H1 (cell line): ENCODE measurements at regions not wholly inside any gene's neighbourhood (a gene's known extent, or its start where the extent isn't known, plus 50 kb on each side); places are given as distances from the start of the nearest gene placed in this dataset.

Experiments used
- CTCF ChIA-PET: fragments of 300-600 bp; sonication (Branson Sonifier 250); formaldehyde crosslinking; loops from one replicate; lab custom pipeline; 2021; ENCODE audit not compliant: partially characterized antibody; lab: Charles Lee
- POLR2A ChIA-PET: fragments of 300-600 bp; sonication (Branson Sonifier 250); formaldehyde crosslinking; loops from one replicate; lab custom pipeline; 2021; ENCODE audit warnings: inconsistent platforms; ENCODE audit not compliant: partially characterized antibody; lab: Charles Lee
- DNase-seq, 2 experiments: peaks; one replicate each; pipeline versions ENCODE4 v3.0.0 to v3.0.0-alpha.2; 2010 to 2022; ENCODE audit warnings: low spot score in 2 of 2, low read depth in 1 of 2, mixed read lengths in 1 of 2
- FAIRE-seq: peaks from 2 replicates; lab custom pipeline; 2011; peaks lifted over from hg19 to GRCh38; lab: Jason Lieb, UNC
- H2AFZ ChIP-seq: 2 replicates; pipeline ENCODE4 v1.8.1; 2012; ENCODE audit warnings: low read length, inconsistent platforms
- H2AK5ac ChIP-seq: 2 replicates; pipeline ENCODE4 v1.6.1; 2013; ENCODE audit warnings: low read depth, low read length
- H2BK120ac ChIP-seq: replicated peaks from 2 replicates; pipeline ENCODE3; 2013; ENCODE audit warnings: low read depth, low read length, inconsistent platforms
- H2BK12ac ChIP-seq: 2 replicates; pipeline ENCODE4 v1.6.1; 2013; ENCODE audit warnings: low read depth, low read length
- H2BK15ac ChIP-seq: 2 replicates; pipeline ENCODE4 v1.6.1; 2013; ENCODE audit warnings: low read length
- H2BK20ac ChIP-seq: 2 replicates; pipeline ENCODE4 v1.6.1; 2013; ENCODE audit warnings: low read length
- H2BK5ac ChIP-seq: 2 replicates; pipeline ENCODE4 v1.6.1; 2013; ENCODE audit warnings: low read depth, low read length
- H3K14ac ChIP-seq: 2 replicates; pipeline ENCODE4 v1.6.1; 2013; ENCODE audit warnings: inconsistent platforms; ENCODE audit not compliant: insufficient read length
- H3K18ac ChIP-seq: 2 replicates; pipeline ENCODE4 v1.6.1; 2013; ENCODE audit warnings: low read length; ENCODE audit errors: extremely low read depth
- H3K23ac ChIP-seq: 2 replicates; pipeline ENCODE4 v1.6.1; 2013; ENCODE audit warnings: inconsistent platforms; ENCODE audit not compliant: insufficient read length
- H3K23me2 ChIP-seq: 2 replicates; pipeline ENCODE4 v1.6.1; 2013; ENCODE audit warnings: low read depth, low read length
- H3K27ac ChIP-seq: 2 replicates; pipeline ENCODE4 v1.6.1; 2011; ENCODE audit warnings: low read depth, low read length, inconsistent platforms
- H3K27me3 ChIP-seq, 4 experiments: replicated peaks in 1 of 4; 1 replicate in 1 of 4; 2 replicates in 3 of 4; pipeline versions ENCODE4 v1.6.1 to v1.8.1; 2011 to 2013; ENCODE audit warnings: low read length in 3 of 4, mild to moderate bottlenecking in 3 of 4, inconsistent platforms in 2 of 4, mixed read lengths in 2 of 4, moderate library complexity in 1 of 4; ENCODE audit not compliant: control insufficient read depth in 3 of 4, insufficient read depth in 3 of 4; ENCODE audit errors: extremely low read depth in 1 of 4
- H3K36me3 ChIP-seq, 4 experiments: 2 replicates each; pipeline versions ENCODE4 v1.6.1 to v1.8.1; 2011 to 2013; ENCODE audit warnings: mild to moderate bottlenecking in 4 of 4, low read length in 3 of 4, moderate library complexity in 2 of 4, control low read depth in 1 of 4, inconsistent platforms in 1 of 4; ENCODE audit not compliant: insufficient read depth in 4 of 4, control insufficient read depth in 2 of 4
- H3K4ac ChIP-seq: replicated peaks from 2 replicates; pipeline ENCODE3; 2013; ENCODE audit warnings: low read length, low read depth, mixed read lengths, inconsistent platforms; ENCODE audit not compliant: insufficient read length
- H3K4me1 ChIP-seq, 4 experiments: replicated peaks in 1 of 4; 1 replicate in 1 of 4; 2 replicates in 3 of 4; pipeline versions ENCODE4 v1.6.1 to v1.8.1; 2011 to 2013; ENCODE audit warnings: low read length in 3 of 4, inconsistent platforms in 2 of 4, mixed read lengths in 1 of 4; ENCODE audit not compliant: insufficient read depth in 4 of 4, control insufficient read depth in 3 of 4
- H3K4me2 ChIP-seq, 2 experiments: 2 replicates each; pipeline versions ENCODE4 v1.6.1 to v1.8.1; 2011 to 2013; ENCODE audit warnings: low read depth in 2 of 2, low read length in 2 of 2, control low read depth in 1 of 2, inconsistent platforms in 1 of 2, mild to moderate bottlenecking in 1 of 2; ENCODE audit not compliant: insufficient read depth in 1 of 2
- H3K4me3 ChIP-seq, 4 experiments: fragments of 200-600, 300-600 bp in 1 of 4; sonication (generic), shearing (Covaris generic), sonication (Bioruptor Twin) in 1 of 4; 2 replicates each; pipeline versions ENCODE4 v1.5.1 to v1.8.1; 2011 to 2016; ENCODE audit warnings: low read length in 4 of 4, low read depth in 3 of 4, control low read depth in 2 of 4, inconsistent platforms in 2 of 4, mild to moderate bottlenecking in 2 of 4, mixed read lengths in 1 of 4, moderate library complexity in 1 of 4; ENCODE audit not compliant: insufficient read depth in 2 of 4; ENCODE audit errors: extremely low read depth in 1 of 4
- H3K56ac ChIP-seq: replicated peaks from 2 replicates; pipeline ENCODE3; 2013; ENCODE audit warnings: low read depth, mild to moderate bottlenecking, mixed read lengths, low read length, inconsistent platforms; ENCODE audit not compliant: insufficient read length
- H3K79me1 ChIP-seq: 2 replicates; pipeline ENCODE4 v1.6.1; 2013; ENCODE audit warnings: low read depth, low read length, control low read depth
- H3K79me2 ChIP-seq, 2 experiments: 2 replicates each; pipeline versions ENCODE4 v1.6.1 to v1.8.1; 2012 to 2013; ENCODE audit warnings: low read length in 2 of 2, mild to moderate bottlenecking in 2 of 2, inconsistent platforms in 1 of 2; ENCODE audit not compliant: insufficient read depth in 2 of 2, control insufficient read depth in 1 of 2
- H3K9ac ChIP-seq, 4 experiments: replicated peaks in 1 of 4; 1 replicate in 1 of 4; 2 replicates in 3 of 4; pipeline versions ENCODE4 v1.6.1 to v1.8.1; 2011 to 2013; ENCODE audit warnings: low read depth in 3 of 4, low read length in 3 of 4, control low read depth in 2 of 4, mild to moderate bottlenecking in 2 of 4, moderate library complexity in 2 of 4, inconsistent platforms in 1 of 4; ENCODE audit errors: extremely low read depth in 1 of 4
- H3K9me3 ChIP-seq, 2 experiments: 2 replicates each; pipeline versions ENCODE4 v1.6.1 to v1.8.1; 2012 to 2013; ENCODE audit warnings: mild to moderate bottlenecking in 2 of 2, moderate library complexity in 2 of 2, control low read depth in 1 of 2, inconsistent platforms in 1 of 2, low read depth in 1 of 2, low read length in 1 of 2, mixed read lengths in 1 of 2; ENCODE audit not compliant: insufficient read depth in 2 of 2
- H4K20me1 ChIP-seq, 2 experiments: replicated peaks in 1 of 2; 2 replicates each; pipeline versions ENCODE3 to v1.8.1; 2011 to 2013; ENCODE audit warnings: inconsistent platforms in 2 of 2, low read length in 2 of 2, mild to moderate bottlenecking in 1 of 2; ENCODE audit not compliant: insufficient read depth in 2 of 2, control insufficient read depth in 1 of 2
- H4K5ac ChIP-seq: 2 replicates; pipeline ENCODE4 v1.6.1; 2013; ENCODE audit warnings: low read length, low read depth, mixed read lengths, inconsistent platforms; ENCODE audit not compliant: insufficient read length
- H4K8ac ChIP-seq: 2 replicates; pipeline ENCODE4 v1.8.0; 2013; ENCODE audit warnings: mild to moderate bottlenecking, moderate library complexity, low read length, inconsistent platforms; ENCODE audit not compliant: insufficient read depth; ENCODE audit errors: extremely low read depth
- H4K91ac ChIP-seq: replicated peaks from 2 replicates; pipeline ENCODE3; 2013; ENCODE audit warnings: low read length, mixed read lengths, inconsistent platforms; ENCODE audit not compliant: insufficient read length
- BACH1 ChIP-seq: IDR thresholded peaks from 2 replicates; pipeline ENCODE4 v1.6.1; 2012; ENCODE audit warnings: low read length, improper control_type of control experiment
- CBX5 ChIP-seq: fragments of 300-800, 300-1000 bp; sonication (generic); IDR thresholded peaks from 2 replicates; pipeline ENCODE4 v1.7.1; 2016; ENCODE audit warnings: antibody characterized with exemption, low read length, low read depth
- CEBPB ChIP-seq: IDR thresholded peaks from 2 replicates; pipeline ENCODE4 v1.6.1; 2012; ENCODE audit warnings: low read depth, low read length
- CTBP2 ChIP-seq: IDR thresholded peaks from 2 replicates; pipeline ENCODE4 v1.7.0; 2011; ENCODE audit warnings: borderline replicate concordance, mild to moderate bottlenecking, moderate library complexity, mixed read lengths, low read length; ENCODE audit not compliant: insufficient read depth, insufficient read length
- GABPA ChIP-seq: IDR thresholded peaks from 2 replicates; pipeline ENCODE4 v1.6.1; 2011; ENCODE audit warnings: mild to moderate bottlenecking, low read length, moderate library complexity, borderline replicate concordance; ENCODE audit not compliant: insufficient read depth
- HDAC2 ChIP-seq, 2 experiments: fragments of 300-600 bp in 1 of 2; sonication (generic) in 1 of 2; IDR thresholded peaks; 2 replicates each; pipeline ENCODE4 v1.6.1; 2011 to 2012; ENCODE audit warnings: low read depth in 2 of 2, low read length in 2 of 2, mild to moderate bottlenecking in 2 of 2, moderate library complexity in 2 of 2, borderline replicate concordance in 1 of 2, inconsistent platforms in 1 of 2
- HDAC6 ChIP-seq: IDR thresholded peaks from one replicate; pipeline ENCODE4 v1.7.1; 2012; ENCODE audit warnings: low read depth, mild to moderate bottlenecking, inconsistent platforms, low read length, moderate library complexity
- JUN ChIP-seq: IDR thresholded peaks from 2 replicates; pipeline ENCODE4 v1.6.1; 2011; ENCODE audit warnings: low read depth, mild to moderate bottlenecking, improper control_type of control experiment, low read length
- KDM5A ChIP-seq: fragments of 200-600 bp; IDR thresholded peaks from 2 replicates; pipeline ENCODE4 v1.7.1; 2012; ENCODE audit warnings: mild to moderate bottlenecking, low read length, inconsistent platforms, mixed read lengths
- MAFK ChIP-seq: IDR thresholded peaks from 2 replicates; pipeline ENCODE4 v1.6.1; 2012; ENCODE audit warnings: low read depth, mild to moderate bottlenecking, improper control_type of control experiment, low read length
- MAX ChIP-seq: IDR thresholded peaks from 2 replicates; pipeline ENCODE4 v1.6.1; 2012; ENCODE audit warnings: inconsistent platforms
- NANOG ChIP-seq: IDR thresholded peaks from 2 replicates; pipeline ENCODE4 v1.6.1; 2011; ENCODE audit warnings: low read length, low read depth, mild to moderate bottlenecking, inconsistent platforms; ENCODE audit not compliant: insufficient read depth, poor library complexity, severe bottlenecking
- POLR2AphosphoS5 ChIP-seq: IDR thresholded peaks from 2 replicates; pipeline ENCODE4 v1.6.1; 2011; ENCODE audit warnings: low read depth, low read length
- YY1 ChIP-seq: IDR thresholded peaks from 2 replicates; pipeline ENCODE4 v1.6.1; 2011; ENCODE audit warnings: low read depth, mild to moderate bottlenecking, low read length
- WGBS, 2 experiments: shearing (Covaris generic) in 1 of 2; methylation state at CpG; one replicate each; pipeline versions ENCODE4 v1.1.6 to v1.1.7; 2013 to 2015; ENCODE audit warnings: low lambda C conversion rate in 2 of 2, mixed read lengths in 2 of 2, inconsistent platforms in 1 of 2, low coverage in 1 of 2, missing lambda C conversion rate in 1 of 2; ENCODE audit not compliant: insufficient replicate concordance in 2 of 2, insufficient coverage in 1 of 2, insufficient read length in 1 of 2; ENCODE audit errors: extremely low coverage in 1 of 2, missing lambda C conversion rate in 1 of 2; 5-methylcytosine and 5-hydroxymethylcytosine counted together

DNA sequence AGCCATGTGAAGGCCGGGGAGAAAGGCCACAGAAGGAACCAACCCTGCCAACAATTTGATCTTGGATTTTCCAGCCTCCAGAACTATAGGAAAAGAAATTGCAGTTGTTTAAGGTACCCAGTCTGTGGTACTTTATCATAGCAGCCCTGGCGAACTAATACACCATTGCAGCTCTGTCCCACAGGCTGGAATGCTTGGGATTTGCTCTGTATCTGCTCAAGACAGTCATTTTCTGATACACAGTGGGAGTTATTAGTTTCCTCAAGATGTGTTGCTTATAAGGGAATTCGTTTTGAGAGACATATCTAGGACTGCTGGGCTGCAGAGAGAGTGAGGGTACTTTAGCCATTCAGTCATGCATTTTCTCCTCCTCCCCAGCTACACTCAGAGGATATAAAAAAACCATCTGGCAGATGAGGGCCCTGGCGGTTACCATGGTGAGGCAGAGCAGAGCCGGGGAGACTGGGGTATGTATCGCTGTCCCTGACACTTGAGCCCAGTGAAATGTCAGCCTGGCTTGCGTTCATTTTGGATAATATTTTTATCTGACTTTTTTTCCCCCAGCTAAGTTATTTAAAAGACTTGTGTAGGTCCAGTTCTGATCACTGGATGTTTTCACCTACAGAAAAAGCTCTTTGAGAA is 104.6 kb downstream of the DIRAS3 start:
- Histone ChIP-seq H3K9me3 (no peaks in the 10 kb centered on the region), H2BK120ac (no peak overlapping the region), H2BK5ac (no peak overlapping the region), H2AK5ac (no peak overlapping the region), H3K23ac (no peak overlapping the region), H3K4me2 (no peak overlapping the region), H3K27ac (no peak overlapping the region), H3K56ac (no peak overlapping the region), H4K91ac (no peak overlapping the region), H3K18ac (no peak overlapping the region), H4K20me1 (no peaks in the 10 kb centered on the region), H4K5ac (no peak overlapping the region), H3K4me3 (no peak overlapping the region), H3K4ac (no peak overlapping the region), H3K36me3 (no peaks in the 10 kb centered on the region), H3K27me3 (no peaks in the 10 kb centered on the region), H3K79me2 (no peaks in the 10 kb centered on the region), H2BK12ac (no peak overlapping the region), H3K9ac (no peak overlapping the region), H2AFZ (no peak overlapping the region), H3K14ac (no peak overlapping the region), H3K4me1 (no peaks in the 10 kb centered on the region; a peak in 1 of 7 replicates), H3K23me2 (no peaks in the 10 kb centered on the region; the same call in 1 of the 2 replicates), H2BK20ac (no peak overlapping the region), H2BK15ac (no peak overlapping the region), H4K8ac (no peak overlapping the region), H3K79me1 (no peaks in the 10 kb centered on the region)
- TF ChIP-seq HDAC6, result no peak
- no peak for TF ChIP-seq MAFK
- TF ChIP-seq KDM5A, result no peak
- TF ChIP-seq CEBPB, result no peak
- no peak for TF ChIP-seq POLR2AphosphoS5
- TF ChIP-seq CBX5, result no peak
- TF ChIP-seq YY1, result no peak
- TF ChIP-seq GABPA, result no peak
- TF ChIP-seq CTBP2, result no peak
- TF ChIP-seq MAX, result no peak
- TF ChIP-seq BACH1, result no peak
- no peak for TF ChIP-seq HDAC2 (IDR thresholded peaks at IDR 0.05; ENCODE audit: borderline replicate concordance in 1 of 2, low read depth in 2 of 2, low read length in 2 of 2)
- no peak for TF ChIP-seq JUN
- no peak for TF ChIP-seq NANOG
- WGBS, 2 experiments, result 79% methylated on average over 7 of the region's 7 CpGs; no CpG with 5 or more reads in 1 of the 2 experiments
- no peak for DNase-seq
- CTCF ChIA-PET, result no interaction called here
- FAIRE-seq, result no peak
- POLR2A ChIA-PET, result no interaction called here
